A549 (cell line): ENCODE measurements at regions not wholly inside any gene's neighbourhood (a gene's known extent, or its start where the extent isn't known, plus 50 kb on each side); places are given as distances from the start of the nearest gene placed in this dataset.

Source experiments
- CHD2 ChIP-seq: fragments of 150-350 bp; IDR thresholded peaks from 2 replicates; pipeline ENCODE4 v1.6.1; 2014; ENCODE audit warnings: low read length; ENCODE audit not compliant: partially characterized antibody
- CTCF ChIP-seq: fragments of >200 bp; sonication (Bioruptor Twin); formaldehyde crosslinking; IDR thresholded peaks from 3 replicates; pipeline ENCODE4 v1.5.1; 2016
- EHMT2 ChIP-seq: fragments of 200-600 bp; sonication (generic); IDR thresholded peaks from 2 replicates; pipeline ENCODE4 v1.6.1; 2016; ENCODE audit warnings: antibody characterized with exemption, low read depth, mild to moderate bottlenecking, moderate library complexity
- HMGXB4 ChIP-seq: fragments of 250-450 bp; sonication (Bioruptor Pico); IDR thresholded peaks from 2 replicates; pipeline ENCODE4 v1.5.0; 2021; ENCODE audit warnings: mild to moderate bottlenecking, moderate library complexity, borderline replicate concordance
- JUN ChIP-seq, 2 experiments: fragments of >200 bp; sonication (Bioruptor Twin); formaldehyde crosslinking; IDR thresholded peaks; 2 replicates in 1 of 2; 3 replicates in 1 of 2; pipeline ENCODE4 v1.6.1; 2016 to 2017
- MAX ChIP-seq: IDR thresholded peaks from 2 replicates; pipeline ENCODE4 v1.6.1; 2012
- PBX3 ChIP-seq: IDR thresholded peaks from 2 replicates; pipeline ENCODE4 v1.6.1; 2012
- POLR2A ChIP-seq: IDR thresholded peaks from 2 replicates; pipeline ENCODE4 v1.6.1; 2012; ENCODE audit warnings: mild to moderate bottlenecking, low read length
- RAD21 ChIP-seq, 2 experiments: fragments of >200 bp in 1 of 2; sonication (Bioruptor Twin) in 1 of 2; formaldehyde crosslinking in 1 of 2; IDR thresholded peaks in 1 of 2; conservative IDR thresholded peaks in 1 of 2; 2 replicates in 1 of 2; 3 replicates in 1 of 2; pipeline ENCODE4 v1.6.1; 2012 to 2018; ENCODE audit warnings: inconsistent platforms in 1 of 2
- REST ChIP-seq: fragments of 200-600 bp; sonication (generic); IDR thresholded peaks from 2 replicates; pipeline ENCODE4 v1.6.1; 2016; ENCODE audit warnings: antibody characterized with exemption, mild to moderate bottlenecking, moderate library complexity
- TP53 ChIP-seq: fragments of 250-450 bp; sonication (Bioruptor Pico); IDR thresholded peaks from 2 replicates; pipeline ENCODE4 v1.5.0; 2021; ENCODE audit warnings: mild to moderate bottlenecking, moderate library complexity
- USF2 ChIP-seq: fragments of 450-650 bp; IDR thresholded peaks from 2 replicates; pipeline ENCODE4 v1.6.1; 2014; ENCODE audit warnings: antibody characterized with exemption
- ZC3H11A ChIP-seq: fragments of 450-650 bp; IDR thresholded peaks from 2 replicates; pipeline ENCODE4 v1.6.1; 2014; ENCODE audit warnings: antibody characterized with exemption, mild to moderate bottlenecking

- TF ChIP-seq USF2 = no peak
- TF ChIP-seq CTCF = no peak
- TF ChIP-seq ZC3H11A = no peak
- TF ChIP-seq PBX3 = no peak
- TF ChIP-seq POLR2A = no peak
- no peak for TF ChIP-seq REST
- TF ChIP-seq TP53 (CRISPR knock-in tag) = no peak
- TF ChIP-seq HMGXB4 (CRISPR knock-in tag) = no peak
- no peak for TF ChIP-seq CHD2
- no peak for TF ChIP-seq JUN (IDR thresholded peaks at IDR 0.05)
- TF ChIP-seq MAX = no peak
- TF ChIP-seq RAD21 (conservative IDR thresholded peaks at IDR 0.05 in 1 of 2, IDR thresholded peaks at IDR 0.05 in 1 of 2) = no peak
- no peak for TF ChIP-seq EHMT2
Measured at GRCh38 chr13:76160961-76161925, 525.1 kb downstream of the LMO7 start.
